HG03521 (cell line): ENCODE measurements at regions not wholly inside any gene's neighbourhood (a gene's known extent, or its start where the extent isn't known, plus 50 kb on each side); places are given as distances from the start of the nearest gene placed in this dataset.

Experiments
- ATAC-seq: cut with Tn5 transposase; IDR thresholded peaks from one replicate; pipeline ENCODE4 v1.9.1; 2021; ENCODE audit warnings: mild to moderate bottlenecking, moderate library complexity; ENCODE audit not compliant: unreplicated experiment

GRCh38 chr13:29959086-29959485 is 108.7 kb upstream of the UBL3 start:
- ATAC-seq, result no peak

GRCh38 chr13:29958476-29958875 is 108.1 kb upstream of the UBL3 start:
- ATAC-seq, result no peak

- ATAC-seq, result no peak
Observed at GRCh38 chr13:29957320-29957719, 106.9 kb upstream of the UBL3 start.

GRCh38 chr13:29956853-29957252 is 106.4 kb upstream of the UBL3 start:
- no peak for ATAC-seq

- no peak for ATAC-seq
Observed at GRCh38 chr13:29955137-29955650, 104.8 kb upstream of the UBL3 start.

- ATAC-seq, result no peak
Observed at GRCh38 chr13:29954082-29955028, 103.9 kb upstream of the UBL3 start.

- no peak for ATAC-seq
Observed at GRCh38 chr13:29953542-29953941, 103.1 kb upstream of the UBL3 start.

- ATAC-seq, result no peak
Observed at GRCh38 chr13:29952245-29952644, 101.8 kb upstream of the UBL3 start.

GRCh38 chr13:29948791-29949190 is 98.4 kb upstream of the UBL3 start:
- ATAC-seq, result no peak

- no peak for ATAC-seq
Observed at GRCh38 chr13:29948244-29948643, 97.8 kb upstream of the UBL3 start.

- ATAC-seq, result no peak
Observed at GRCh38 chr13:29947839-29948238, 97.4 kb upstream of the UBL3 start.

- no peak for ATAC-seq
Observed at GRCh38 chr13:29946093-29946492, 95.7 kb upstream of the UBL3 start.

GRCh38 chr13:29943686-29944085 is 93.3 kb upstream of the UBL3 start:
- no peak for ATAC-seq

GRCh38 chr13:29943273-29943672 is 92.9 kb upstream of the UBL3 start:
- no peak for ATAC-seq

- no peak for ATAC-seq
Observed at GRCh38 chr13:29940715-29941114, 90.3 kb upstream of the UBL3 start.

GRCh38 chr13:29939158-29939557 is 88.7 kb upstream of the UBL3 start:
- no peak for ATAC-seq

GRCh38 chr13:29937841-29938240 is 87.4 kb upstream of the UBL3 start:
- ATAC-seq, result no peak

GRCh38 chr13:29937379-29937778 is 87.0 kb upstream of the UBL3 start:
- no peak for ATAC-seq

- ATAC-seq, result no peak
Observed at GRCh38 chr13:29936956-29937355, 86.5 kb upstream of the UBL3 start.

GRCh38 chr13:29936051-29936813 is 85.8 kb upstream of the UBL3 start:
- peak; percentile 4 for ATAC-seq

GRCh38 chr13:29935309-29935981 is 85.0 kb upstream of the UBL3 start:
- ATAC-seq, result peak; percentile 84
